Endothelial cell of umbilical vein (primary cell): ENCODE measurements at regions not wholly inside any gene's neighbourhood (a gene's known extent, or its start where the extent isn't known, plus 50 kb on each side); places are given as distances from the start of the nearest gene placed in this dataset.

Source experiments
- EZH2 ChIP-seq: IDR thresholded peaks from 2 replicates; pipeline ENCODE4 v1.6.1; 2012; ENCODE audit warnings: borderline replicate concordance, low read depth, mild to moderate bottlenecking, moderate library complexity, low read length, inconsistent platforms; ENCODE audit not compliant: severe bottlenecking
- JUN ChIP-seq: IDR thresholded peaks from 2 replicates; pipeline ENCODE4 v1.6.1; 2011; ENCODE audit warnings: borderline replicate concordance, low read depth; ENCODE audit not compliant: insufficient read length, insufficient read depth
- MYC ChIP-seq: IDR thresholded peaks from one replicate; pipeline ENCODE4 v1.6.1; 2011; ENCODE audit warnings: mild to moderate bottlenecking, low read depth, low read length
- POLR2A ChIP-seq: IDR thresholded peaks from 2 replicates; pipeline ENCODE4 v1.6.1; 2012; ENCODE audit warnings: low read depth, mild to moderate bottlenecking, control low read depth, low read length
- POLR2AphosphoS5 ChIP-seq: IDR thresholded peaks from 2 replicates; pipeline ENCODE4 v1.6.1; 2012; ENCODE audit warnings: low read depth, mild to moderate bottlenecking, control low read depth, low read length, moderate library complexity; ENCODE audit not compliant: insufficient read depth
- TF ChIP-seq, protein P1 (sequence below), 2 donors: IDR thresholded peaks; 1 replicate in 1 of 2; 2 replicates in 1 of 2; pipeline ENCODE4 v1.5.1; 2011; ENCODE audit warnings: low read length in 2 of 2, mild to moderate bottlenecking in 2 of 2, moderate library complexity in 2 of 2, control low read depth in 1 of 2, inconsistent platforms in 1 of 2, low read depth in 1 of 2; ENCODE audit not compliant: insufficient read depth in 1 of 2; ENCODE audit errors: extremely low read depth in 1 of 2
- TF ChIP-seq, protein P2 (sequence below): IDR thresholded peaks from 2 replicates; pipeline ENCODE4 v1.6.1; 2011; ENCODE audit not compliant: insufficient read depth, insufficient read length

DNA sequence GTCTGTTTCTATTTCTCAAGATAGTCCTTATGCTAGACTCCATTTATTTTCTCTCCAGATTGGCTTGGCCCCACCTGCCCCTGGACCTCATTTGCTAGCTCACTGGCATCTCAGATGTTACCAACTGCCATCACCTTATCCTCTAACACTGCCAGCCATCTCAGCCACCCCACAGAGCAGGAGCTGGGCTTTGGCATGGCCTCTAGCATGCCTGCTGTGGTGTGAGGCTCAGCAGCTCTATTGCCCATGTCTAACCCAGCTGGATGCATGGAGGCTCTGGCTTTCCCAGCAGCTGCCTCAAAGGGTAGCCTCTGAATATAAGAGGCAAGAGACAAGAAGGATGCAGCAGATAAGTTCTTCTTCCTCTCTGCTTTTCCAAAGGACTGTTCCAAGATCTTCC, 373.4 kb downstream of the TNS1 start:
- TF ChIP-seq, protein P1, sequence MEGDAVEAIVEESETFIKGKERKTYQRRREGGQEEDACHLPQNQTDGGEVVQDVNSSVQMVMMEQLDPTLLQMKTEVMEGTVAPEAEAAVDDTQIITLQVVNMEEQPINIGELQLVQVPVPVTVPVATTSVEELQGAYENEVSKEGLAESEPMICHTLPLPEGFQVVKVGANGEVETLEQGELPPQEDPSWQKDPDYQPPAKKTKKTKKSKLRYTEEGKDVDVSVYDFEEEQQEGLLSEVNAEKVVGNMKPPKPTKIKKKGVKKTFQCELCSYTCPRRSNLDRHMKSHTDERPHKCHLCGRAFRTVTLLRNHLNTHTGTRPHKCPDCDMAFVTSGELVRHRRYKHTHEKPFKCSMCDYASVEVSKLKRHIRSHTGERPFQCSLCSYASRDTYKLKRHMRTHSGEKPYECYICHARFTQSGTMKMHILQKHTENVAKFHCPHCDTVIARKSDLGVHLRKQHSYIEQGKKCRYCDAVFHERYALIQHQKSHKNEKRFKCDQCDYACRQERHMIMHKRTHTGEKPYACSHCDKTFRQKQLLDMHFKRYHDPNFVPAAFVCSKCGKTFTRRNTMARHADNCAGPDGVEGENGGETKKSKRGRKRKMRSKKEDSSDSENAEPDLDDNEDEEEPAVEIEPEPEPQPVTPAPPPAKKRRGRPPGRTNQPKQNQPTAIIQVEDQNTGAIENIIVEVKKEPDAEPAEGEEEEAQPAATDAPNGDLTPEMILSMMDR (IDR thresholded peaks at IDR 0.05; ENCODE audit: extremely low read depth in 1 of 2, insufficient read depth in 1 of 2, low read depth in 1 of 2, low read length in 2 of 2): no peak
- TF ChIP-seq EZH2 (no peak), POLR2A (no peak), MYC (no peak), JUN (no peak), POLR2AphosphoS5 (no peak)
- TF ChIP-seq, protein P2, sequence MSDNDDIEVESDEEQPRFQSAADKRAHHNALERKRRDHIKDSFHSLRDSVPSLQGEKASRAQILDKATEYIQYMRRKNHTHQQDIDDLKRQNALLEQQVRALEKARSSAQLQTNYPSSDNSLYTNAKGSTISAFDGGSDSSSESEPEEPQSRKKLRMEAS: no peak
